MM.1S (cell line): ENCODE measurements at regions not wholly inside any gene's neighbourhood (a gene's known extent, or its start where the extent isn't known, plus 50 kb on each side); places are given as distances from the start of the nearest gene placed in this dataset.

Source experiments
- EZH2 ChIP-seq: fragments of 300-600 bp; sonication (generic); optimal IDR thresholded peaks from 2 replicates; pipeline ENCODE3; 2017; ENCODE audit warnings: low read depth, mild to moderate bottlenecking, antibody characterized with exemption, low read length, mixed read lengths
- EZH2phosphoT487 ChIP-seq: fragments of 300-600 bp; sonication (generic); IDR thresholded peaks from 2 replicates; pipeline ENCODE4 v1.6.1; 2018; ENCODE audit warnings: antibody characterized with exemption, low read length
- TF ChIP-seq, protein P1 (sequence below): fragments of 300-600 bp; sonication (generic); IDR thresholded peaks from 2 replicates; pipeline ENCODE4 v1.5.1; 2016; ENCODE audit warnings: antibody characterized with exemption, low read length, mixed read lengths

DNA sequence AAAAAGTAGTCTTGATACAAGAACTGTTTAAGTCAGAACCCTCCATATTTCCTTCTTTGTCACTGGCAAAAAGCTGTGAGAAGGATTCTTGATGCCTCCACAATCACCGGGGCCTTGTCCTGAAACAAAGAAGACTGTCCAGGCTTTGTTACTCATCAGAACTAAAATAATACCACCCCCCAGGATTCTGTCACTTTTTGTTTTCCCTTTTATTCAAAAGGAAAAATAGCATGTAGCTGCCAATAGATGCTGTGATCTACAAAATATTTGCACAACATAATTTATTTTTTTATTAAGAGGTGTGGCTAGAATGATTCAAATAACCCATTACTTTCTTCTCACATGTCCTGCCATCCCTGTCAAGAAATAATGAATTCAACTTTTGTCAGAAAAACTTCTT is 173.7 kb downstream of the LYPLAL1 start:
- TF ChIP-seq, protein P1, sequence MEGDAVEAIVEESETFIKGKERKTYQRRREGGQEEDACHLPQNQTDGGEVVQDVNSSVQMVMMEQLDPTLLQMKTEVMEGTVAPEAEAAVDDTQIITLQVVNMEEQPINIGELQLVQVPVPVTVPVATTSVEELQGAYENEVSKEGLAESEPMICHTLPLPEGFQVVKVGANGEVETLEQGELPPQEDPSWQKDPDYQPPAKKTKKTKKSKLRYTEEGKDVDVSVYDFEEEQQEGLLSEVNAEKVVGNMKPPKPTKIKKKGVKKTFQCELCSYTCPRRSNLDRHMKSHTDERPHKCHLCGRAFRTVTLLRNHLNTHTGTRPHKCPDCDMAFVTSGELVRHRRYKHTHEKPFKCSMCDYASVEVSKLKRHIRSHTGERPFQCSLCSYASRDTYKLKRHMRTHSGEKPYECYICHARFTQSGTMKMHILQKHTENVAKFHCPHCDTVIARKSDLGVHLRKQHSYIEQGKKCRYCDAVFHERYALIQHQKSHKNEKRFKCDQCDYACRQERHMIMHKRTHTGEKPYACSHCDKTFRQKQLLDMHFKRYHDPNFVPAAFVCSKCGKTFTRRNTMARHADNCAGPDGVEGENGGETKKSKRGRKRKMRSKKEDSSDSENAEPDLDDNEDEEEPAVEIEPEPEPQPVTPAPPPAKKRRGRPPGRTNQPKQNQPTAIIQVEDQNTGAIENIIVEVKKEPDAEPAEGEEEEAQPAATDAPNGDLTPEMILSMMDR, result no peak
- no peak for TF ChIP-seq EZH2phosphoT487
- TF ChIP-seq EZH2, result no peak
